Ammon's horn (tissue), 1 donor: ENCODE measurements at regions not wholly inside any gene's neighbourhood (a gene's known extent, or its start where the extent isn't known, plus 50 kb on each side); places are given as distances from the start of the nearest gene placed in this dataset.

Experiments
- DNase-seq: peaks from one replicate; pipeline ENCODE4 v3.0.0-alpha.2; 2016; ENCODE audit warnings: low spot score

- no peak for DNase-seq
These were observed 226.9 kb downstream of the TMEM38B start for GRCh38 chr9:105921057-105921726.

- no peak for DNase-seq
These were observed 234.1 kb downstream of the TMEM38B start for GRCh38 chr9:105928416-105928815.

GRCh38 chr9:105930011-105930627 is 235.8 kb downstream of the TMEM38B start:
- DNase-seq = no peak

- DNase-seq = peak; percentile 29
These were observed 237.9 kb downstream of the TMEM38B start for GRCh38 chr9:105932276-105932675.

- no peak for DNase-seq
These were observed 256.1 kb downstream of the TMEM38B start for GRCh38 chr9:105950448-105950847.

GRCh38 chr9:105950894-105951293 is 256.6 kb downstream of the TMEM38B start:
- DNase-seq = no peak

- DNase-seq = no peak
These were observed 260.2 kb downstream of the TMEM38B start for GRCh38 chr9:105954517-105954916.

- DNase-seq = no peak
These were observed 263.5 kb downstream of the TMEM38B start for GRCh38 chr9:105957830-105958229.

GRCh38 chr9:105958587-105958986 is 264.2 kb downstream of the TMEM38B start:
- no peak for DNase-seq

- no peak for DNase-seq
These were observed 265.2 kb downstream of the TMEM38B start for GRCh38 chr9:105959531-105959930.

GRCh38 chr9:105963343-105964099 is 269.2 kb downstream of the TMEM38B start:
- DNase-seq = no peak

- DNase-seq = no peak
These were observed 269.8 kb downstream of the TMEM38B start for GRCh38 chr9:105964156-105964555.

- no peak for DNase-seq
These were observed 272.5 kb downstream of the TMEM38B start for GRCh38 chr9:105966834-105967233.

- no peak for DNase-seq
These were observed 272.9 kb downstream of the TMEM38B start for GRCh38 chr9:105967248-105967647.

- DNase-seq = peak; percentile 55
These were observed 273.5 kb downstream of the TMEM38B start for GRCh38 chr9:105967797-105968196.

- no peak for DNase-seq
These were observed 274.6 kb downstream of the TMEM38B start for GRCh38 chr9:105968811-105969466.

- DNase-seq = no peak
These were observed 275.3 kb downstream of the TMEM38B start for GRCh38 chr9:105969636-105970035.

GRCh38 chr9:105971986-105972385 is 277.6 kb downstream of the TMEM38B start:
- no peak for DNase-seq

GRCh38 chr9:105972466-105973204 is 278.3 kb downstream of the TMEM38B start:
- DNase-seq = no peak

- no peak for DNase-seq
These were observed 279.6 kb downstream of the TMEM38B start for GRCh38 chr9:105973951-105974351.

- peak; percentile 70 for DNase-seq
These were observed 281.7 kb downstream of the TMEM38B start for GRCh38 chr9:105975886-105976645.
